ENCODE measurements at regions not wholly inside any gene's neighbourhood (a gene's known extent, or its start where the extent isn't known, plus 50 kb on each side); places are given as distances from the start of the nearest gene placed in this dataset.

DNA sequence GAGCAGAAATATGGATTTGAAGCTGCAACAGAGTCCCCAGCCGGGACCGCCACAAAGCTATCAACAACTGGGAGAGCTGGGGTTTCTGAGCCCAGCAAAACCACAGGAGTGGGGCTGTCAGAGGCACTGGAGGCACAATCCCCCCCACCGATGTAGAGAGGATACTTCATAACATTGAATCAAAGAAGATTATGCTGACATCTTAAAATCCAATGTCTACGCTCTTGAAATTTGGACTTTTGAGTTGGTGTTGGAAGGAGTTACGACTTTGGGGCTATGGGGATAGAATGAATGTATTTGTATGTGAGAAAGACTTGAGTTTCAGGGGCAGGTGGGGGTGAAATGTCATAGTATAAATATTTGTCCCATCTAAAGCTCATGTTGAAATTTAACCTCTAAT is 1121.6 kb upstream of the CDH8 start:
- Histone ChIP-seq H3K79me2 (ENCODE audit: control insufficient read depth, insufficient read depth, low read length) (no peaks in the 10 kb centered on the region), H3K4me1 (ENCODE audit: control insufficient read depth, extremely low read depth, insufficient read depth, low read length) (no peaks in the 10 kb centered on the region), H4K20me1 (ENCODE audit: control insufficient read depth, extremely low read depth, insufficient read depth, low read length) (no peaks in the 10 kb centered on the region), H3K9me3 (ENCODE audit: control insufficient read depth, low read depth, low read length) (no peaks in the 10 kb centered on the region), H3K9me1 (ENCODE audit: control insufficient read depth, extremely low read depth, insufficient read depth, low read length) (no peaks in the 10 kb centered on the region), H3K4me3 (ENCODE audit: control insufficient read depth in 2 of 3, extremely low read depth in 1 of 3, insufficient read depth in 2 of 3, low read depth in 1 of 3, low read length in 3 of 3) (no peak overlapping the region), H3K27me3 (ENCODE audit: control insufficient read depth, extremely low read depth, insufficient read depth, low read length) (no peaks in the 10 kb centered on the region), H3K36me3 (ENCODE audit: control insufficient read depth in 2 of 2, extremely low read depth in 1 of 2, insufficient read depth in 2 of 2, low read length in 2 of 2) (no peaks in the 10 kb centered on the region), H3K4me2 (ENCODE audit: control insufficient read depth, extremely low read depth, insufficient read depth, low read depth, low read length) (no peak overlapping the region), H3K9ac (ENCODE audit: control insufficient read depth, extremely low read depth, insufficient read depth, low read length) (no peak overlapping the region), H3K27ac (ENCODE audit: control insufficient read depth, insufficient read depth, low read length) (no peak overlapping the region), H2AFZ (ENCODE audit: control insufficient read depth, low read length) (no peak overlapping the region)
- no peak for TF ChIP-seq EZH2 (IDR thresholded peaks at IDR 0.05; ENCODE audit: low read length)
- TF ChIP-seq, protein P1, sequence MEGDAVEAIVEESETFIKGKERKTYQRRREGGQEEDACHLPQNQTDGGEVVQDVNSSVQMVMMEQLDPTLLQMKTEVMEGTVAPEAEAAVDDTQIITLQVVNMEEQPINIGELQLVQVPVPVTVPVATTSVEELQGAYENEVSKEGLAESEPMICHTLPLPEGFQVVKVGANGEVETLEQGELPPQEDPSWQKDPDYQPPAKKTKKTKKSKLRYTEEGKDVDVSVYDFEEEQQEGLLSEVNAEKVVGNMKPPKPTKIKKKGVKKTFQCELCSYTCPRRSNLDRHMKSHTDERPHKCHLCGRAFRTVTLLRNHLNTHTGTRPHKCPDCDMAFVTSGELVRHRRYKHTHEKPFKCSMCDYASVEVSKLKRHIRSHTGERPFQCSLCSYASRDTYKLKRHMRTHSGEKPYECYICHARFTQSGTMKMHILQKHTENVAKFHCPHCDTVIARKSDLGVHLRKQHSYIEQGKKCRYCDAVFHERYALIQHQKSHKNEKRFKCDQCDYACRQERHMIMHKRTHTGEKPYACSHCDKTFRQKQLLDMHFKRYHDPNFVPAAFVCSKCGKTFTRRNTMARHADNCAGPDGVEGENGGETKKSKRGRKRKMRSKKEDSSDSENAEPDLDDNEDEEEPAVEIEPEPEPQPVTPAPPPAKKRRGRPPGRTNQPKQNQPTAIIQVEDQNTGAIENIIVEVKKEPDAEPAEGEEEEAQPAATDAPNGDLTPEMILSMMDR (optimal IDR thresholded peaks at IDR 0.05 in 1 of 3, IDR thresholded peaks at IDR 0.05 in 1 of 3, conservative IDR thresholded peaks at IDR 0.05 in 1 of 3; ENCODE audit: extremely low read depth in 1 of 3, insufficient read depth in 2 of 3, low read length in 3 of 3), result no peak
- dilution Hi-C loops (cut with MboI; ENCODE audit: extremely low pct_ligation_motif_present, low sequenced_read_pairs), result no loop called here
- DNase-seq (ENCODE audit: low read depth, low spot score), result no peak
- no peak for FAIRE-seq

DNA sequence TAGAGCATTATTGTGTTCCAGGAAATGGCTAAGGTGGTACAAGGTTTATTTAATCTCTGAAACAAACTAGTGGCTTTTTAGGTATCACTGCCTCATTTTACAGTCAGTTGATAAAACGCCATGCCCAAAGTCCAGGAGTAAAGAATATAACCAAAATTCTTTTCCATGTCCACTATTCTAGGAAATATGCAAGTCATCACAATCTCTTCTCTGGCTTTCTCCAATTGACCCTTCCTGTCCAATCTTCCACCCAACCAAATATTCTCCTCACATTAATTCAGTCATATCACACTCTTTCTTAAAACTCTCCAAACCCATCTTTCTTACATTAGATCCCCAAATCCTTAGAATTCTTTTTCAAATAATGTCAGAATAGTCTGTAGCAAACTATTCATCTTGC is 1110.0 kb upstream of the CDH8 start:
- Histone ChIP-seq H3K27me3 (ENCODE audit: control insufficient read depth, extremely low read depth, insufficient read depth, low read length) (no peaks in the 10 kb centered on the region), H3K9ac (ENCODE audit: control insufficient read depth, extremely low read depth, insufficient read depth, low read length) (no peak overlapping the region), H3K4me2 (ENCODE audit: control insufficient read depth, extremely low read depth, insufficient read depth, low read depth, low read length) (no peak overlapping the region), H3K79me2 (ENCODE audit: control insufficient read depth, insufficient read depth, low read length) (no peaks in the 10 kb centered on the region), H3K9me1 (ENCODE audit: control insufficient read depth, extremely low read depth, insufficient read depth, low read length) (no peaks in the 10 kb centered on the region), H3K4me3 (ENCODE audit: control insufficient read depth in 2 of 3, extremely low read depth in 1 of 3, insufficient read depth in 2 of 3, low read depth in 1 of 3, low read length in 3 of 3) (no peak overlapping the region), H4K20me1 (ENCODE audit: control insufficient read depth, extremely low read depth, insufficient read depth, low read length) (no peaks in the 10 kb centered on the region), H3K4me1 (ENCODE audit: control insufficient read depth, extremely low read depth, insufficient read depth, low read length) (no peaks in the 10 kb centered on the region), H3K36me3 (ENCODE audit: control insufficient read depth in 2 of 2, extremely low read depth in 1 of 2, insufficient read depth in 2 of 2, low read length in 2 of 2) (no peaks in the 10 kb centered on the region), H3K27ac (ENCODE audit: control insufficient read depth, insufficient read depth, low read length) (no peak overlapping the region), H2AFZ (ENCODE audit: control insufficient read depth, low read length) (no peak overlapping the region), H3K9me3 (ENCODE audit: control insufficient read depth, low read depth, low read length) (peaks cover 2% of the 10 kb centered on the region)
- no peak for FAIRE-seq
- dilution Hi-C loops (cut with MboI; ENCODE audit: extremely low pct_ligation_motif_present, low sequenced_read_pairs), result no loop called here
- DNase-seq (ENCODE audit: low read depth, low spot score), result no peak
- TF ChIP-seq EZH2 (IDR thresholded peaks at IDR 0.05; ENCODE audit: low read length), result no peak
- TF ChIP-seq, protein P1 (optimal IDR thresholded peaks at IDR 0.05 in 1 of 3, IDR thresholded peaks at IDR 0.05 in 1 of 3, conservative IDR thresholded peaks at IDR 0.05 in 1 of 3; ENCODE audit: extremely low read depth in 1 of 3, insufficient read depth in 2 of 3, low read length in 3 of 3), result no peak

Measured in keratinocyte (primary cell).